H1 (cell line): ENCODE measurements at regions not wholly inside any gene's neighbourhood (a gene's known extent, or its start where the extent isn't known, plus 50 kb on each side); places are given as distances from the start of the nearest gene placed in this dataset.

ENCODE experiments used
- RAD21 ChIP-seq, 2 experiments: IDR thresholded peaks in 1 of 2; conservative IDR thresholded peaks in 1 of 2; 2 replicates each; pipeline ENCODE4 v1.6.1; 2011; ENCODE audit warnings: low read depth in 2 of 2, low read length in 2 of 2, improper control_type of control experiment in 1 of 2, inconsistent platforms in 1 of 2, mild to moderate bottlenecking in 1 of 2, moderate library complexity in 1 of 2
- RNF2 ChIP-seq: fragments of 200-900, 300-1000 bp; sonication (generic); IDR thresholded peaks from 2 replicates; pipeline ENCODE4 v1.7.1; 2016; ENCODE audit warnings: borderline replicate concordance, low read depth, mild to moderate bottlenecking, antibody characterized with exemption, low read length; ENCODE audit not compliant: poor library complexity, severe bottlenecking; ENCODE audit errors: missing control alignments

- no peak for TF ChIP-seq RAD21 (IDR thresholded peaks at IDR 0.05 in 1 of 2, conservative IDR thresholded peaks at IDR 0.05 in 1 of 2; ENCODE audit: low read depth in 2 of 2, low read length in 2 of 2)
- TF ChIP-seq RNF2: no peak
- TF ChIP-seq, all 59 proteins: peak for 0
These were observed 79.5 kb upstream of the ZSWIM6 start (continued) for GRCh38 chr5:61252643-61252925.
